ENCODE measurements at regions not wholly inside any gene's neighbourhood (a gene's known extent, or its start where the extent isn't known, plus 50 kb on each side); places are given as distances from the start of the nearest gene placed in this dataset.
A peak's percentile ranks its signal among the peaks of the same experiment; 100 is the strongest.

DNA sequence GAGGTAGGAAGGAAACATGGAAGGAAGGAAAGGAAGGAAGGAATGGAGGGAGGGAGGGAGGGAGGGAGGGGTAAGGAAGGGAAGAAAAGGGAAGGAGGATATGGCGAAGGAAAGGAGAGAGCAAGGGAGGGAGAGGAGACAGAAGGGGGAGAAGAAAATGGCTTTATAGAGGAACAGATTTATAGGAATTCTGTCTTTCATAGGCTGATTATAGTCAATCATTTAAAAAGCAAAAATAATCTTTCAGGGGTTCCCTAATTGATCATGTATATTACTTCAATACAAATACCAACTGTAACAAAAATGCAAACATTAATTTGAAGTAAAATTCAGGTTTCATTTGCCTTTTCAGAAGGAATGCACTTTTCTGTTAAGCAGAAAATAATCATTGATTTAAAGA, 519.1 kb downstream of the MDFIC start:
- DNase-seq: no peak

DNA sequence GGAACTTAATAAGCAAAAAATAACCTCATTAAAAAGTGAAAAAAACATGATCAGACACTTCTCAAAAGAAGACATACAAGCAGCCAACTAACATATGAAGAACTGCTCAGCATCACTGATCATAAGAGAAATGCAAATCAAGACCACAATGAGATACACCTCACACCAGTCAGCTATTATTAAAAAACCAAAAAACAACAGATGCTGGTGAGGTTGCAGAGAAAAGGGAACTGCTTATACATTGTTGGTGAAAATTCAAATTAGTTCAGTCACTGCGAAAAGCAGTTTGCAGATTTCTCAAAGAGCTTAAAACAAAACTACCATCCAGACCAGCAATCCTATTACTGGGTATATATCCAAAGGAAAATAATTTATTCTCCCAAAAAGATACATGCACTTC, 513.3 kb downstream of the MDFIC start:
- DNase-seq: no peak

DNA sequence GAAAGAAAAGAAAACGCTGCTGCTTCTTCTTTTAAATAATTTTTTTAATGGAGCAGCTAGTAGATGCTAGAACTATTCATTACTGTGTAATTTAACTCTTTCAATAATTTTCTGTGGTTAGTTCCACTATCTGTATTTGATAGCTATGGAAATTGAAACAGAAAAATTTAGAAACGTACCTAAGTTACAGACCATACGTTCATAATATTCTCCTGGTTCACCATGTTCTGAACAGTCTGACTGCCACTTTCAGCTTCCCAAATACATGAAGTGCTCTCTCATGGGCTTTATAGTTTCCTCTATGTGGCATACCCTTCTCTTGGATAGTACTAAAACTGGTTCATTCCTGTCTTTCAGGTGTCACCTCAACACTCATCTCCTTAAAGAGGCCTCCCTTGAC, 508.0 kb downstream of the MDFIC start:
- DNase-seq: no peak

DNA sequence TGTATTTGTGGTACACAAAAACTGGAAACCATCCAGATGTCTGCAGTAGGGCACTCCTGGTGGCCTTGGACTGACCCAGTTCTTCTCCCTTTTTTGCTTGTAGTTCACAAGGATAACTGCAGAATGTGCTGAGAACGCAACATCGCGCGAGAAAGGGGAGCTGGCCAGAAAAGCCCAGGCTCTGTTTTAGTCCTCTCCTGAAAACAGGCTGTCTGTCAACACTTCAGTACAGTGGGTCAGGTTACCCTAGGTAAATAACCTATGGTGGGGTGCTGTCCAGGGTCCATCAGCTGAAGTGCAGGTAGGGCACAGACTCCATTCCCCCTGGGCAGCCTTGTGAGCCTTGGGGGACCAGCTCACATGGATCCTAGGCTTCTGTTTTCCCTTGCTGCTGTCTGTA, 495.8 kb downstream of the MDFIC start:
- no peak for DNase-seq

DNA sequence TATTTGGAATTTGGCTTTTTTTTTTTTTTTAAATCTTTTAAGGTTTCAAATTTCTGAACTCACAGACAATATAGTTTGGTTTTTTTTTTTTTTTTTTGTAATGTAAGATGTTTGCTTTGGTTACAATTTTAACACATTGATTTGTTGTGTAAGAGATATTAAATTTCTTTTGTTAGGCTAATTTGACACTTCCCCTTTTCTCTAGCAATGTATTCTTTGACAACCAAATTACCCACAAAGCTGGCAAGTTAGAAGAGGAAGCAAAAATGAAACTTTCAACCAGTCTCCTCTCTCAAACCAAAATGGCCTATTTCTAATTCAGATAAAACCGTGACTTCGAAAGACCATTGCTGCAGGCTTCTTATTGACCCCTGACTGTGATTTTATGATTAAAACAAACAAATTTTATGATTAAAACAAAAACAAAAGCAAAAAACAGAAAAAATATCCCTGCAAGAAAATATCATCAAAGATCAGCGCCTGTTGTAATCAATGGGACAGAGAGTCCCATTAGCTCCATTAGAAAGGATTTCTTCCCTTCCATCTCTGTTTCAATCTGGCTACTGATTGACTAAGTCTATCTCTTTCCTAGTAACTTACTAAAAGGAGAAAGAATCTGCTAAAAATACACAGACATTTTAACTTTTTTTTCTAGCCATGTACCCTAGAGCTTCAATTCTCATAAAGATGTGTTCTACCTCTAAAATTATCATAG, 489.2 kb downstream of the MDFIC start:
- no peak for DNase-seq

DNA sequence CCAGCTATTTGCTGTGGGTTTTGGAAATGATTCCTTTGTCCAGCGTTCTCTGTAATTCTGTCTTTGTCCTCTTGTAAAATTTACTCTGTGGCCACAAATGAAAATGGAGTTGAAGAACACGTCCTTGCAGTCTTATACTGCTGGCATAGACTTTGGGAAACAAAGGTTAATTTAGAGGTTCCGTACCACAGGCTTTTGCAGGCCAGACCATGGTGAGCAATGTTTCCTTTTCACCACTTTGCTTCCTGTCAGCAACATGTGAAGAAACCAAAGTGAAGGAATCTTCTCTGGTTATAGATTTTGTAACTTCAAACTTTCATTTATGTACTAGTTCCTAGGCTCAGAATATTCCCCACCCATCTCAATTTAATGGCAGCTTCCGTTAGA, 488.5 kb downstream of the MDFIC start:
- no peak for DNase-seq

DNA sequence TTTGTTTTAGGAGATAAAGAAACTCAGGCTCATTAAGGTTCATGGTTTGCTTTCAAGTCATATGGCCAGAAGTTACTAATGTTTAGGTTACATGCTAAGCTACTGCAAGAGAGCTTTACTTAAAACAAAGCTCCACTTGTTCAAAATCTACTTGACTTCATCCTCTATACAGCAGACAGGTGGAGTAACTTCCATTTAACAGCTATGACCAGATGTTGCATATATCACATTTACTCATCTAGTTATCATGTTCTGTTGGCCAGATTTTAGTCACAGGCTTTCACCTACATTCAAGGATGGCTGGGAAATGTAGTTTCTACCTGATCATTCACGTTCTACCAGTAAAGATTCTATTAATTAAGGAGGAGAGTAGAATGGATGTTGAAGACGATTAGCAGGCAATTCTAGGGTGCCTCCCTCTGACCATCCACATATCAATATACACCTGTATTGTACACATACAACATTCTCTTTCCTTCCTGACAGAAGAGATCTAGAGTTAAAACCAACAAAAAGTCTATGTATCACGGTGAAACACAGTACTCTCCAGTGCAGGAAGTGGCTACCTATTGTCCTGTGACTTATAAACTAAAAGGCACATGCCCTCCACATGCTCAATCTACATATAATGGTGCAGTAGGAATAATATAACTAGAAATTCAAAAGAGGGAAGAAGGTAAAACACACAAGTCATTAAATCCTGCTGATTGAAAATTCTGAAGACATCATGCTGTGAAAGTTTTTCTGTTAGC, 488.0 kb downstream of the MDFIC start:
- no peak for DNase-seq

DNA sequence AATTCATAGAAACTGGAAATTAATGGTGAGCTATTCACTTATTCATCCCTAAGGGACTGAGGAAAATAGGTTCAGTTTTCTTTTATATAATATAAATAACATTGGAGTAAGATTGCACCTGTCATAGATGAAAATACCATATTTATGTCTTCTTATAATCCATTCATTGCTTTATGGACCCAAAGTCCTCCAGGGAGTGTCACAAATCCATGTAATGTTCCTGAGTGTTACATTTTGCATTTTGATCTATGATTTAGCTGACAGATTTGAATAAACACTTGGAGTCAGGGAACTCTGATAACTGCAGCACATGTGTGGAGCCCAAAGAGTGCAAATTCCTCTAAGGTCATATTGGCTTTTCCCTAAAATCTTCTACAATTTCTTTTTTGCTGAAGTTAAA, 484.3 kb downstream of the MDFIC start:
- DNase-seq: no peak

DNA sequence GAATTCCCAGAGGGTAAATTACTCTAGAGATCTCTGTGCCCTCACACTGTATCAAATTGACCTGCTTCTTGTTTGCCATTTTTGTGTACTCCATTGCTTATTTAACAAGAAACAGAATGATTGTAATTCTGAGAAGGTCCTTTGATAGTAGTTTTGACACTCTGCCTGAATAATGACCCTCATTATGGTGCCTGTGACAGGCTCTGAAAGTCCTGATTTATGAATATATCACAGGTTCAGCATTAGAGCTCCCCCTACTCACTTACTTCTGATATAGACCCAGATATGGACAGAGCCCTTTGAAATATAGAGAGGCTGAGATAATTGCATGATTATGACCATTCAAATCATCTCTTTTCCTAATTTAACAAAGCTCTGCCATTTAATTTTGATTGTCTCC, 465.2 kb downstream of the MDFIC start:
- DNase-seq: no peak

DNA sequence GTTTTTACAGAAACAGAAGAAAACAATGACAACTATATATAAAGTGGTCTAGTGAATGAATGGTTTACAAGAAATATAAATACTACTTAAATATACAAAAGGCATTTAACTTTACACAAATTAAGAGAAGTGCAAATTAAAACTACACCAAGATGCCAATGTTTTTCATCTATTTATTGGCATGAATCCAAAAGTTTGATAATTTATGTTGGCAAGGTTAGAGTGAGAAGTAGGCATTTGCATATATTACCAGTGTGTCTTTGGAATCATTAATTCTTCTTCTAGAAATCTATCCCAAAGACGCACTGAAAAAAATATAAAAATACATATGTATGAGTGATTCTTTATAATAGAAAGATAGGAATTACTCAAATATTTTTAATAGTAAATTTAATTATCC, 457.4 kb downstream of the MDFIC start:
- DNase-seq: no peak

DNA sequence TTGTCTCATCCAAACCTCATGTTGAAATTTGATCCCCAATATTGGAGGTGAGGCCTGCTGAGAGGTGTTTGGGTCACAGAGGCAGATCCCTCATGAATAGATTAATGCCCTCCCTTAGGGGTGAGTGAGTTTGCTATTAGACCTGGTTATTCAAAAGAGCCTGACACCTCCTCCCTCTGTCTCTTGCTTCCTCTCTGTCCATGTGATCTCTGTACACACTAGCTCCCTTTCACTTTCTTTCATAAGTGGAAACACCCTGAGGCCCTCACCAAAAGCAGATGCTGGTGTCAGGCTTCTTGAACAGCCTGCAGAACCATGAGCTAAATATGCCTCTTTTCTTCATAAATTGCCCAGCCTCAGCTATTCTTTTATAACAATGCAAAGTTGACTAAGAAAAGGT, 447.1 kb downstream of the MDFIC start:
- DNase-seq: no peak

DNA sequence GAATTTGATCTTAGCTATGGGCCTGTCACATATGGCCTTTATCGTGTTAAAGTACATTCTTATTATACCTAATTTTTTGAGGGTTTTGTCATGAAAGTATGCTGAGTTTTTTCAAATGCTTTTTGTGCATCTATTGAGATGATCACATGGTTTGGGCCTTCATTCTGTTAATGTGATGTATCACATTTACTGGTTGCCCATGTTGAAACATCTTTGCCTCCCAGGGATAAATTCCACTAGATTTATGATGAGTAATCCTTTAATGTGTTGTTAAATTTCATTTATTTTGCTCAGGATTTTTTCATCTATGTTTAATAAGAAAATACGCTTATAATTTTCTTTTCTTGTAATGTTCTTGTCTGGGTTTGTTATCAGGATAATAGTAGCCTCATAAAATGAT, 442.0 kb downstream of the MDFIC start:
- DNase-seq: no peak

DNA sequence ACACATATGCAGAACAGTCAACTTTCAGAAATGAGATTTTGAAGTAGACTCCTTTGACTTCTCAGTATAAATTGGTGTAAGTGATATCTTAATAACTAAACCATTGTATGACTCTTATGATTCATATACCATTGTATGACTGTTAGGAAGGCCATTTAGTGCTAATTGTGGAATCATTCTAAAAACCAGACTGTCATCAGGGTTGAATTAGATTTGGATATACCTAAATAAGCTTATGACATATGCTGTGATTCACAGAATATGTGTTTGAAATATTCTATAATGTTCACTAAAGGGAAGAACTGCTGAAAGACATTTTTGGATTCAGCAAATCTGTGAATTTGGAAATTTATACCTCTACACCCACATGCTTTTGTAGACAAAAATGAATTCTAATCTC, 438.1 kb downstream of the MDFIC start:
- no peak for DNase-seq

DNA sequence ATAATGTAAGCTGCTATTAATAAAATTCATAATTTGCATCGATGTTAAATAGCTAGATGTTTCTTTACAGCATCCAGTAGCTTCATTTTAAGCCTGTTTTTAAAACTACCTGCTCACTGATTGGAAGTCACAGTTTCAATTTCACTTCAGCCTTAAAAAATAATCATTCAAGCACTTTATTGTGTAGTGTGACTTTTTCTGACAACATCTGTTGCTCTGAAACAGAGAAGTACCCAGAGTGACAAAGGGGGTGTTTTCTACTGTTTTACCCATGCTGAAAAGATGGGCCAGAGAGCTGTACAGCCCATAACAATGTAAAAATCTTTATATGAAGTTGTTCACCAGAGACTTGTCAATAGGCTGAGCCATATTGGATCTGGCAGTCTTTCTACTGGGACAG, 437.2 kb downstream of the MDFIC start:
- DNase-seq: no peak

DNA sequence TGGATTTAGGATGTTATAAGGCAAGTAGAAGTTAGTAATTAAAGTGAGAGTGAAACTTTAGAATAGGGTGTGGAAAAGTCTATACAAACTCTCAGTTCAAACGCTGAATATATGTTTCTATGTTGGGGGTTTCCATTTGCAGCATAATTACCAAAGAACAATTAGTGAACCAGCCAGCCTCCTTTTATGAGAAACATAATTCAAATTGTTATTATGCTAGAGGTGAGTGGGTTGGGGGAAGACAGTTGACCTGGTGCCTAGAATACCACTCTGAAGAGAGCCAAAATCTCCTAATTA, 435.8 kb downstream of the MDFIC start:
- no peak for DNase-seq

DNA sequence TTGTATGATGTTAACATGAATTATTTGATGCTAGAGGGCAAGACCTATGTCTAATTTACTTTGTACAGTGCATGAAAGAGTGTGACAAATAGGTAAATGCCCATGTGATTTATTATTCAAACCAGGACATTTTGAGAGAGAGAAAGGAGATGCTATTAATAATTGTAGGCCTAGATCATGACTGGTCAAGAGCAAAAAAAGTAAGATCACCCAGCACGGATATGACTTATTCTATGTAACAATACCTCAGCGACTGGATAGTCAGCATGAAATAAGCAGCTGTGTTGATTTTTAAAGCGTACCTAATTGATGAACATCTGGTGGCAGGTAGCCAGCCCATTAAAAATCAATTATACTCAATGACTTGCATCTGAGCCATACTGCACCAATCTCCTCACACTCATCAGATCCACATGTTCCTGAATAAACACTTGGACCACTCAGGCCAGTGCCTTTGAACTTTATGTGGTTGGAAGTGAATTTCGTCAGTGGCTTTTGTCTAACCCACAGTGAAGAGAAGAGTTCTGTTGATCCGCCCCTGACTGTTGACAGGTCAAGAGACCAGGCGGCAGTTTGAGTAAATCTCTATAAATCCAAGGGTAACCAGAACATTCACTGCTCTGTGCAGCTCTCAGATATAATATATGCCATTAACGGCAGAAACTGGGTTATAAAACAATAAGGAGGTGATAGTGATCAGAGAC, 435.3 kb downstream of the MDFIC start:
- peak; percentile 57 for DNase-seq

DNA sequence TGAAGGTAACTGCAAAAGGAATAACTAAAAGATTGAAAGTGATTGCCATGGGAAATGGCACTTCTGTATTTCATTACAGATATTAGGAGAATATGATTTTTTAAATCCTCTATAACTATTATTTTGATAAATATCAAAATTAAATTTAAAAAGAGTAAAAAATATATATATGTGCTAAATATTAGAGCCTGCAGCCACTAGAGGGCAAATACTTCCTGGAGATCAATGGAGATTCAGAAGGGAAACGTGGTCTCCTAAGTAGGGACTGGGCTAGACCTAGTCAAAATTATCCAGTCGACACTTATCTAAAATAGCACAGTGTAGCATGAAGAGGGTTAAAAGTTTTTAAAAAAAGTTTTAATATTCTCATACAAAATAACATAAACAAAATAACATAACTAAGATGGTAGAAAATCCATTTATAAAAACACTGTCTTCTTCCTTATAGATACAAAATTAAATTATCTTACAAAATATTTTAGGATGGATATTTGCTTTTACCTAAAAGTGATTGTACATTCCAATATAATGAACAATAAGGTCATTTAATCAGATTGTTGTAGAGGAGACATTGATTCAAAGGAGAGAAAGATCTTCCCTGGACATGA, 434.3 kb downstream of the MDFIC start:
- DNase-seq: no peak

DNA sequence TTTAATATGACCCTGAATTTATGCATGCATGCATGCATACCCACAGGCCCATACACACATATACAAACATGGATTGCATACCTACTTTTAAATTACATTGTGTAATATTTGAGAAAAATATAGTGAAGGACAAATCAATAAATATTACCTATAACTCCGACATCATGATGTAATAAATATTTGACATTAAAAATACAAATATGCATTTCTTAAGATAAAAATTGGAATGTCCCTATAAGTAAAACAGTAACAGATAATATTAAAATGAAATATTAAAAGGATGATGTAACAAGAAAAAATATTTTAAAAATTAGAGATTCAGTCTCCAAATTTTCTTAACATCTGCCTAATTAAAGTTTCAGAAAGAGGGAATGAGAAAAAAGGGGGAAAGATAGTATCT, 433.0 kb downstream of the MDFIC start:
- no peak for DNase-seq

DNA sequence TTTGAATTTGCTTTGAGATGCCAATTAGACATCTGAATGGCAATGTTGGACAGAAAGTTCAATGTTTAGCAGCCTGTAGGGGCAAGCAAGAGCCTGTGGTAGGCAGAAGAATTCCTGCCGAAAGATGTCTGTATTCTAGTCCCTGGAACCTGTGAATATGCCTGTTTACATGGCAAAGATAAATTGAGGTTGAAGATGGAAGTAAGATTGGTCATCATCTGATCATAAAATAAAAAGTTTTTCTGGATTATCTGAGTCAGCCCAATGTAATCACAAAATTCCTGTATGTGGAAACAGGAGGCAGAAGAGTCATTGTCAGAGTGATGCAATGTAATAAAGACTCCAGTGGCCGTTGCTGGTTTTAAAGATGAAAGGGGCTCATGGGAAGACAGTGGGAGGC, 430.5 kb downstream of the MDFIC start:
- DNase-seq: no peak

DNA sequence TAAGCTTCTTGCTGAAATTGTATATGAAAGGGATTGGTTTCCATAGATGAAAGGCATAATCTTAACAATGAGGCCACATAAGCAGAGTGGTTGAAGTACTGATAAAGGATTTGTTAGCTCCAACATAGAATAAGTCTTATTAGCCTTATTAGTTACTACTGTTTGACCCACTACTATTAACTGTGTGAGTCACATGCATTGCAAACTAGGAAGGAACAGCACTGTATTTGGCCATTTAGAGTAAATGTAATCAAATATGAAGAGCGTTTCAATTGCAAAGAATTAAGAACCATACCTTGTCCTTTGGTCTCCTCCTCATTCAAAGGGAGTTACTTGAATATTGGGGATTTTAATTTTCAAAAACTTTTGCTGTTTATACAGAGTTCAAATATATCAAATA, 428.9 kb downstream of the MDFIC start:
- no peak for DNase-seq

DNA sequence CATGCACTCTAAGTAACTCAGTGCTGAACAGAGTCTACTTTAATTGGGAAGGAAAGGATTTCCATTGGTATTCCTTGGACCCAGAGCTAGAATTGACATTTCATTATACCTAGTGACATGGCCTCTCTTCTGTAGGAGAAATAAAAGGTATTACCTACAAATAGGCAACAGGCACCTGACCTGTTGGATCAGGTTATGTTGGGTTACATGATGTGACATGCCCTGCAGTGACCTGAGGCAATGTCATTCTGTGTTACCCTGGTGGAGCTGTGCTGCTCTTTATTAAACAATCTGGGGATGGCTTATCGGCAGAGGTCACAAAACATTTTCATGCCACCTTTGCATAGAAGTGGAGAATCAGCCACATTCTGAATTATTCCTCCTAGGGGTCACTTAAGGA, 427.7 kb downstream of the MDFIC start:
- no peak for DNase-seq

DNA sequence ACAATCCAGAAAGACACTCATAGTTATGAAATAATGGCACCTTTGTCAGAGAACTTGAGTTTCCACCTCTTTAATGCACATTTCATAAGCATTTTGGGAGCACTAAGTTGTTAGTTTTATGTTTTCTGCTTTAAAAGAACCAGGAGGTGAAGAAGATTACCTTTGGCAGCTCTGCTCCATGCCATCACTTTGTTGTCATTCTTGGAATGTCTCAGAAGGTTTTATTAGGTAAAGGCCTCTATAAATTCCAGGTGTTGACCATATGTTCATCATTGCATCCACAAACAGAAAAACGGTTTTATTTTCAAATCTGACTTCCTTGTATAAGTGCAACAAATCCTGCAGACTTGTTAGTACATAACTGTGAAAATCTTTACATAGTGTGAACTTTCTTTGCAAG, 424.8 kb downstream of the MDFIC start:
- no peak for DNase-seq

DNA sequence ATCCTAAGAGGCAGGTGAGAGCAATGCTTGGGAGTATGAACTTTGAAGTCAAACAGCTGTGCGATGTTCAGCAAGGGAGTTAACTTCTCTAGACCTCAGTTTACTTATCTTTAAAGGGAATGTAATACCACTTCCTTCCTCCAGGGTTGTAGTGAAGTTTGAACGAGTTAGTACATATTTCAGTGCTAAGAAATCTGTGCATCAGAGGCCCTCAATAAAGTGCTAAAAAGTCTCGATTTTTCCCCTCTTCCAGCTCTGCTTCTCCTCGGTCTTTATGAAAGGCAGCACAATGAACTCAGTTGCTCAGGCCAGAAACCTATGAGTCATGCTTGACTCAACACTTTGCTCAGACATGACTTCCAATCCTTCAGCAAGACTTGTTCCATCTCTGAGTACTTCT, 418.9 kb downstream of the MDFIC start:
- DNase-seq: no peak

DNA sequence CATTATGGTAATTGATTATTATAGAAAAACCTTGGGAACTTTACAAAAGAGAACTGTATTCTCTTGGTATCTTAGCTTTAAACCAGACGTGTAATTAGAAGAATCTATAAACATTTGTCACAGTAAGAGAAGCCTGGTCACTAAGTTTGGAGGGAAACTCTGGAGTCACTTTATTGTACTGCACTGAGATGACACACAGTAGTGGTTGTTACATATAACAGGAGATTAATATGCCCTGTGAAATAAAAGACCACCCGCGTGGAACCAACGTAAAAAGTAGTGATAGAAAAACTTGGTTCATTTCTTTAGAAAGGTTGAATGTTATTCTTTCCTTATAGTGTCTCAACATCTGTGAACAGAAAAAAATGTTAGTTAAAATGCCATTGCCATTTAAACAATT, 416.1 kb downstream of the MDFIC start:
- DNase-seq: no peak

All from DMS153 (cell line).